PC-3 (cell line): ENCODE measurements at regions not wholly inside any gene's neighbourhood (a gene's known extent, or its start where the extent isn't known, plus 50 kb on each side); places are given as distances from the start of the nearest gene placed in this dataset.
"Not testable (repeated sequence)": the region's sequence is repeated elsewhere in the genome, so short reads cannot be mapped to it uniquely, and the experiment has no call there.

ENCODE experiments used
- EZH2 ChIP-seq: fragments of 300-600 bp; sonication (generic); IDR thresholded peaks from one replicate; pipeline ENCODE4 v1.6.1; 2017; ENCODE audit warnings: antibody characterized with exemption, mild to moderate bottlenecking, low read length; ENCODE audit not compliant: unreplicated experiment
- EZH2phosphoT487 ChIP-seq: fragments of 300-600 bp; sonication (generic); IDR thresholded peaks from 2 replicates; pipeline ENCODE4 v1.6.1; 2018; ENCODE audit warnings: mild to moderate bottlenecking, antibody characterized with exemption, low read length, borderline replicate concordance
- TF ChIP-seq, protein P1 (sequence below): fragments of 300-600 bp; sonication (generic); conservative IDR thresholded peaks from 2 replicates; pipeline ENCODE4 v1.5.1; 2017; ENCODE audit warnings: antibody characterized with exemption, low read depth, mild to moderate bottlenecking, low read length

DNA sequence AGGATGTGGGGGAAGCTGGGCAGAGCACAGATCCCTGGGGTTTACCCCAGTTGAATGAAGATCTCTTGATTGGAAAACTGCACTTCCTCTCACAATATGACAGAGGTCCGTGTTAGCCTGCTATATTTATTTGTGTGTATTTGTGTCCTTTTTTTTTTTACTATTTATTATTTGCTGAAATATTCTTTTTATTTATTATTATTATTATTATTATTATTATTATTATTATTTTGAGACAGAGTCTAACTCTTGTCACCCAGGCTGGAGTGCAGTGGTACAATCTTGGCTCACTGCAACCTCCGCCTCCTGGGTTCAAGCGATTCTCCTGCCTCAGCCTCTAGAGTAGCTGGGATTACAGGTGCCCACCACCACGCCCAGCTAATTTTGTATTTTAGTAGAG, 84.0 kb upstream of the USP29 start:
- TF ChIP-seq, protein P1, sequence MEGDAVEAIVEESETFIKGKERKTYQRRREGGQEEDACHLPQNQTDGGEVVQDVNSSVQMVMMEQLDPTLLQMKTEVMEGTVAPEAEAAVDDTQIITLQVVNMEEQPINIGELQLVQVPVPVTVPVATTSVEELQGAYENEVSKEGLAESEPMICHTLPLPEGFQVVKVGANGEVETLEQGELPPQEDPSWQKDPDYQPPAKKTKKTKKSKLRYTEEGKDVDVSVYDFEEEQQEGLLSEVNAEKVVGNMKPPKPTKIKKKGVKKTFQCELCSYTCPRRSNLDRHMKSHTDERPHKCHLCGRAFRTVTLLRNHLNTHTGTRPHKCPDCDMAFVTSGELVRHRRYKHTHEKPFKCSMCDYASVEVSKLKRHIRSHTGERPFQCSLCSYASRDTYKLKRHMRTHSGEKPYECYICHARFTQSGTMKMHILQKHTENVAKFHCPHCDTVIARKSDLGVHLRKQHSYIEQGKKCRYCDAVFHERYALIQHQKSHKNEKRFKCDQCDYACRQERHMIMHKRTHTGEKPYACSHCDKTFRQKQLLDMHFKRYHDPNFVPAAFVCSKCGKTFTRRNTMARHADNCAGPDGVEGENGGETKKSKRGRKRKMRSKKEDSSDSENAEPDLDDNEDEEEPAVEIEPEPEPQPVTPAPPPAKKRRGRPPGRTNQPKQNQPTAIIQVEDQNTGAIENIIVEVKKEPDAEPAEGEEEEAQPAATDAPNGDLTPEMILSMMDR: not testable (repeated sequence)
- not testable (repeated sequence) for TF ChIP-seq EZH2phosphoT487, EZH2
